Lower lobe of right lung (tissue), 2 donors: ENCODE measurements at regions not wholly inside any gene's neighbourhood (a gene's known extent, or its start where the extent isn't known, plus 50 kb on each side); places are given as distances from the start of the nearest gene placed in this dataset.
"Not testable (repeated sequence)": the region's sequence is repeated elsewhere in the genome, so short reads cannot be mapped to it uniquely, and the experiment has no call there.

Experiments used
- ATAC-seq, 2 donors: fragments of 200-7000 bp; cut with Tn5 transposase; one replicate each; pipeline ENCODE4 v1.9.1; 2020 to 2022; ENCODE audit warnings: mild to moderate bottlenecking in 2 of 2, moderate library complexity in 2 of 2
- DNase-seq: peaks from one replicate; pipeline ENCODE4 v3.0.0-alpha.2; 2020
- H3K27ac ChIP-seq: fragments of 200-600 bp; one replicate; pipeline ENCODE4 v1.8.0; 2022
- H3K27me3 ChIP-seq: fragments of 200-600 bp; one replicate; pipeline ENCODE4 v1.8.0; 2022; ENCODE audit warnings: low read depth
- H3K36me3 ChIP-seq: fragments of 200-600 bp; one replicate; pipeline ENCODE4 v1.8.0; 2022; ENCODE audit warnings: mild to moderate bottlenecking
- H3K4me1 ChIP-seq: fragments of 200-600 bp; one replicate; pipeline ENCODE4 v1.8.0; 2022
- H3K4me3 ChIP-seq: fragments of 200-600 bp; one replicate; pipeline ENCODE4 v1.8.0; 2022; ENCODE audit warnings: mild to moderate bottlenecking
- H3K9me3 ChIP-seq: fragments of 200-600 bp; one replicate; pipeline ENCODE4 v1.8.0; 2022
- intact Hi-C: fragments of 100-400 bp; cut with DNase I; formaldehyde crosslinking; loops from one replicate; pipeline ENCODE4 v1.11.0; 2022
- TF ChIP-seq, protein P1 (sequence below): fragments of 200-600 bp; IDR thresholded peaks from one replicate; pipeline ENCODE4 v1.8.0; 2022; ENCODE audit warnings: antibody characterized with exemption, mild to moderate bottlenecking
- donor health status: DM: no; HTN: yes; CAD: no; lungs with severe emphysema.

DNA sequence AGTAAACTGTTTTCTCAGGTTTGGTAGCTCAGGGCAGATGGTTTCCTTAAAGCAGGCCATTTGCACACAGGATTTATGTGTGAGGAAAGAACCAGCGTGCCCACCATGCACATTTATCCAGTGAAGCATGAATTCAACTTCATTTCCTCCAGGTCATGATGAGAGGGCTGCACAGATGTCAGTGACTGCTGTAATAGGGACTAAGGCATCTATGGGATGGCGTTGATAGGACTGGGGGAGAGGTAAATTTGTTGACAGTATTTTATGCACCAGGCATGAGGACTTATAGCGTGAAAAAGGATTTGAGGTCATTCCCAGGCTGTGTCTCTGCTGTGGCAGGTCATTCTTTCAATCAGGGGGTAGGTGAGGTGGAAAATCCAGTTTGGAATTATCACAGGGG is 302.9 kb downstream of the XPNPEP1 start:
- Histone ChIP-seq H3K9me3 (no peaks in the 10 kb centered on the region), H3K4me3 (no peak overlapping the region), H3K4me1 (no peaks in the 10 kb centered on the region), H3K27ac (no peak overlapping the region), H3K36me3 (no peaks in the 10 kb centered on the region), H3K27me3 (no peaks in the 10 kb centered on the region)
- no peak for ATAC-seq
- DNase-seq: no peak
- intact Hi-C loops: no loop called here
- TF ChIP-seq, protein P1, sequence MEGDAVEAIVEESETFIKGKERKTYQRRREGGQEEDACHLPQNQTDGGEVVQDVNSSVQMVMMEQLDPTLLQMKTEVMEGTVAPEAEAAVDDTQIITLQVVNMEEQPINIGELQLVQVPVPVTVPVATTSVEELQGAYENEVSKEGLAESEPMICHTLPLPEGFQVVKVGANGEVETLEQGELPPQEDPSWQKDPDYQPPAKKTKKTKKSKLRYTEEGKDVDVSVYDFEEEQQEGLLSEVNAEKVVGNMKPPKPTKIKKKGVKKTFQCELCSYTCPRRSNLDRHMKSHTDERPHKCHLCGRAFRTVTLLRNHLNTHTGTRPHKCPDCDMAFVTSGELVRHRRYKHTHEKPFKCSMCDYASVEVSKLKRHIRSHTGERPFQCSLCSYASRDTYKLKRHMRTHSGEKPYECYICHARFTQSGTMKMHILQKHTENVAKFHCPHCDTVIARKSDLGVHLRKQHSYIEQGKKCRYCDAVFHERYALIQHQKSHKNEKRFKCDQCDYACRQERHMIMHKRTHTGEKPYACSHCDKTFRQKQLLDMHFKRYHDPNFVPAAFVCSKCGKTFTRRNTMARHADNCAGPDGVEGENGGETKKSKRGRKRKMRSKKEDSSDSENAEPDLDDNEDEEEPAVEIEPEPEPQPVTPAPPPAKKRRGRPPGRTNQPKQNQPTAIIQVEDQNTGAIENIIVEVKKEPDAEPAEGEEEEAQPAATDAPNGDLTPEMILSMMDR: no peak

- Histone ChIP-seq H3K4me1 (no peaks in the 10 kb centered on the region), H3K36me3 (no peaks in the 10 kb centered on the region), H3K27ac (no peak overlapping the region), H3K9me3 (no peaks in the 10 kb centered on the region), H3K4me3 (no peak overlapping the region), H3K27me3 (no peaks in the 10 kb centered on the region)
- no peak for ATAC-seq
- intact Hi-C loops: no loop called here
- no peak for DNase-seq
- TF ChIP-seq, protein P1: no peak
Observed at GRCh38 chr10:109619914-109620313, 303.4 kb downstream of the XPNPEP1 start.

GRCh38 chr10:109618748-109619147 is 304.6 kb downstream of the XPNPEP1 start:
- ATAC-seq (no peak), DNase-seq (no peak)
- Histone ChIP-seq H3K4me3 (no peak overlapping the region), H3K9me3 (no peaks in the 10 kb centered on the region), H3K27ac (no peak overlapping the region), H3K27me3 (no peaks in the 10 kb centered on the region), H3K4me1 (no peaks in the 10 kb centered on the region), H3K36me3 (no peaks in the 10 kb centered on the region)
- intact Hi-C loops: no loop called here
- TF ChIP-seq, protein P1: no peak

GRCh38 chr10:109618301-109618700 is 305.0 kb downstream of the XPNPEP1 start:
- Histone ChIP-seq H3K36me3 (no peaks in the 10 kb centered on the region), H3K4me3 (no peak overlapping the region), H3K27me3 (no peaks in the 10 kb centered on the region), H3K9me3 (no peaks in the 10 kb centered on the region), H3K27ac (no peak overlapping the region), H3K4me1 (no peaks in the 10 kb centered on the region)
- DNase-seq (no peak), ATAC-seq (no peak)
- TF ChIP-seq, protein P1: no peak
- intact Hi-C loops: no loop called here

GRCh38 chr10:109616359-109616980 is 306.8 kb downstream of the XPNPEP1 start:
- TF ChIP-seq, protein P1: no peak
- DNase-seq (no peak), ATAC-seq (no peak)
- Histone ChIP-seq H3K4me3 (no peak overlapping the region), H3K36me3 (no peaks in the 10 kb centered on the region), H3K9me3 (no peaks in the 10 kb centered on the region), H3K4me1 (no peaks in the 10 kb centered on the region), H3K27ac (no peak overlapping the region), H3K27me3 (no peaks in the 10 kb centered on the region)
- intact Hi-C loops: no loop called here

DNA sequence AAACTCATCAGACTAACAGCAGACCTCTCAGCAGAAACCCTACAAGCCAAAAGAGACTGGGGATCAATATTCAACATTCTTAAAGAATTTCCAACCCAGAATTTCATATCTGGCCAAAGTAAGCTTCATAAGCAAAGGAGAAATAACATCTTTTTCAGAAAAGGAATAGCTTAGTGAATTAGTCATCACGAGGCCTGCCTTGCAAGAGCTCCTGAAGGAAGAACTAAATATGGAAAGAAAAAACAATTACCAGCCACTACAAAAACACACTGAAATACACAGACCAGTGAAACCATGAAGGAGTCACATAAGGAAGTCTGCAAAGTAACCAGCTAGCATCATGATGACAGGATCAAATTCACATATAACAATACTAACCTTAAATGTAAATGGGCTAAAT is 328.0 kb downstream of the XPNPEP1 start:
- H3K9me3 ChIP-seq, DNase-seq, intact Hi-C loops: not testable (repeated sequence)

More for the DNA sequence above, 328.0 kb downstream of the XPNPEP1 start:
- H3K27ac ChIP-seq, ATAC-seq, H3K4me1 ChIP-seq, H3K36me3 ChIP-seq, H3K27me3 ChIP-seq, H3K4me3 ChIP-seq: not testable (repeated sequence)
